ENCODE measurements at regions not wholly inside any gene's neighbourhood (a gene's known extent, or its start where the extent isn't known, plus 50 kb on each side); places are given as distances from the start of the nearest gene placed in this dataset.

- no peak for DNase-seq (ENCODE audit: low read depth)
These were observed 355.4 kb upstream of the GULP1 start for GRCh38 chr2:187936228-187936627.

- no peak for DNase-seq (ENCODE audit: low read depth)
These were observed 352.5 kb upstream of the GULP1 start for GRCh38 chr2:187939180-187939579.

GRCh38 chr2:187942876-187943275, 348.8 kb upstream of the GULP1 start:
- no peak for DNase-seq (ENCODE audit: low read depth)

GRCh38 chr2:187943772-187944369, 347.8 kb upstream of the GULP1 start:
- DNase-seq (ENCODE audit: low read depth): no peak

GRCh38 chr2:187949859-187950258, 341.8 kb upstream of the GULP1 start:
- no peak for DNase-seq (ENCODE audit: low read depth)

GRCh38 chr2:187951470-187952218, 340.0 kb upstream of the GULP1 start:
- DNase-seq (ENCODE audit: low read depth): no peak

- no peak for DNase-seq (ENCODE audit: low read depth)
These were observed 334.7 kb upstream of the GULP1 start for GRCh38 chr2:187956906-187957534.

GRCh38 chr2:187959821-187960220, 331.9 kb upstream of the GULP1 start:
- DNase-seq (ENCODE audit: low read depth): peak; percentile 21

- DNase-seq (ENCODE audit: low read depth): no peak
These were observed 329.1 kb upstream of the GULP1 start for GRCh38 chr2:187962538-187962937.

GRCh38 chr2:187964746-187965145, 326.9 kb upstream of the GULP1 start:
- DNase-seq (ENCODE audit: low read depth): peak; percentile 52

- no peak for DNase-seq (ENCODE audit: low read depth)
These were observed 324.8 kb upstream of the GULP1 start for GRCh38 chr2:187966924-187967323.

GRCh38 chr2:187971893-187972292, 319.8 kb upstream of the GULP1 start:
- DNase-seq (ENCODE audit: low read depth): no peak

GRCh38 chr2:187976259-187976985, 315.3 kb upstream of the GULP1 start:
- DNase-seq (ENCODE audit: low read depth): no peak

GRCh38 chr2:187976986-187977333, 314.7 kb upstream of the GULP1 start:
- DNase-seq (ENCODE audit: low read depth): no peak

GRCh38 chr2:187978356-187978755, 313.3 kb upstream of the GULP1 start:
- DNase-seq (ENCODE audit: low read depth): no peak

GRCh38 chr2:187982668-187983067, 309.0 kb upstream of the GULP1 start:
- DNase-seq (ENCODE audit: low read depth): peak; percentile 92

- no peak for DNase-seq (ENCODE audit: low read depth)
These were observed 306.5 kb upstream of the GULP1 start for GRCh38 chr2:187985195-187985594.

GRCh38 chr2:187985923-187986322, 305.8 kb upstream of the GULP1 start:
- DNase-seq (ENCODE audit: low read depth): peak; percentile 12

GRCh38 chr2:187986390-187987105, 305.1 kb upstream of the GULP1 start:
- peak; percentile 27 for DNase-seq (ENCODE audit: low read depth)

- DNase-seq (ENCODE audit: low read depth): no peak
These were observed 303.3 kb upstream of the GULP1 start for GRCh38 chr2:187988348-187988747.

- DNase-seq (ENCODE audit: low read depth): no peak
These were observed 301.6 kb upstream of the GULP1 start for GRCh38 chr2:187989925-187990623.

GRCh38 chr2:187991389-187991788, 300.3 kb upstream of the GULP1 start:
- no peak for DNase-seq (ENCODE audit: low read depth)

All from iris pigment epithelial cell (primary cell).